ENCODE measurements at regions not wholly inside any gene's neighbourhood (a gene's known extent, or its start where the extent isn't known, plus 50 kb on each side); places are given as distances from the start of the nearest gene placed in this dataset.
"Not testable (repeated sequence)": the region's sequence is repeated elsewhere in the genome, so short reads cannot be mapped to it uniquely, and the experiment has no call there.

- TF ChIP-seq, protein P1, sequence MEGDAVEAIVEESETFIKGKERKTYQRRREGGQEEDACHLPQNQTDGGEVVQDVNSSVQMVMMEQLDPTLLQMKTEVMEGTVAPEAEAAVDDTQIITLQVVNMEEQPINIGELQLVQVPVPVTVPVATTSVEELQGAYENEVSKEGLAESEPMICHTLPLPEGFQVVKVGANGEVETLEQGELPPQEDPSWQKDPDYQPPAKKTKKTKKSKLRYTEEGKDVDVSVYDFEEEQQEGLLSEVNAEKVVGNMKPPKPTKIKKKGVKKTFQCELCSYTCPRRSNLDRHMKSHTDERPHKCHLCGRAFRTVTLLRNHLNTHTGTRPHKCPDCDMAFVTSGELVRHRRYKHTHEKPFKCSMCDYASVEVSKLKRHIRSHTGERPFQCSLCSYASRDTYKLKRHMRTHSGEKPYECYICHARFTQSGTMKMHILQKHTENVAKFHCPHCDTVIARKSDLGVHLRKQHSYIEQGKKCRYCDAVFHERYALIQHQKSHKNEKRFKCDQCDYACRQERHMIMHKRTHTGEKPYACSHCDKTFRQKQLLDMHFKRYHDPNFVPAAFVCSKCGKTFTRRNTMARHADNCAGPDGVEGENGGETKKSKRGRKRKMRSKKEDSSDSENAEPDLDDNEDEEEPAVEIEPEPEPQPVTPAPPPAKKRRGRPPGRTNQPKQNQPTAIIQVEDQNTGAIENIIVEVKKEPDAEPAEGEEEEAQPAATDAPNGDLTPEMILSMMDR (conservative IDR thresholded peaks at IDR 0.05): no peak
- H3K27ac ChIP-seq: no peak overlapping the region
These were observed 210.1 kb downstream of the MEX3B start for GRCh38 chr15:81835731-81836130.

DNA sequence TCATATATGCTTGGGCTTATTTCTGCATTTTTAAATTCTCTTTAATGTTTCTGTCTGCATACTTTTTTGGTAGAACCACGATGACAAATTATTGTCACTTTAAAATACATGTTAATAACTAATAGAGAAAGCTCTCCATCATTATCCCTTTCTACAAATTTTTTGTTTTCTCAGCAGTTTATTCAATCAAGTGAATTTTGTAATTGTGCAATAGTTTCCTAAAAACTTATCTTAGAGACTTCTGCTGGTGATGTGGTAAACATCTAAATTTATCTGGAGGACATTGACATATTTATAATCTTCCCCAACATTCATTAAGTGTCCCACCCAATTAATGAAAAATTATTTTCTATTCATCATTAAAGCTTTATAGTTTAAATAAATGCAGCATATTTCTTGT, 215.3 kb downstream of the MEX3B start:
- no peak overlapping the region for H3K27ac ChIP-seq
- TF ChIP-seq, protein P1 (conservative IDR thresholded peaks at IDR 0.05): no peak

DNA sequence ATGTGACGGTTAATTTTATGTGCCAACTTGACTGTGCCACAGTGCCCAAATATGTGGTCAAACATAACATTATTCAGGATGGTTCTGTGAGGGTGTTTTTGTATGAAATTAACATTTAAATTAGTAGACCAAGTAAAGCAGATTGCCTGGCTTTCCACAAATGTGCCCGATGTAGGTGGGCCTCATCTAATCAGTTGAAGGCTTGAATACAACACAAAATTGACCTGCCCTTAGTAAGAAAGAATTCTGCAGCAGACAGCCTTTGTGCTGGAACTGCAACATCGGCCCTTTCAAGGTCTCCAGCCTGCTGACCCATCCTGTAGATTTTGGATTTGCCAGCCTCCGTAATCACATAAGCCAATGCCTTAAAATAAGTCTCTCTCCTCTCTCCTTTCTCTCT, 215.9 kb downstream of the MEX3B start:
- TF ChIP-seq, protein P1 (conservative IDR thresholded peaks at IDR 0.05): no peak

DNA sequence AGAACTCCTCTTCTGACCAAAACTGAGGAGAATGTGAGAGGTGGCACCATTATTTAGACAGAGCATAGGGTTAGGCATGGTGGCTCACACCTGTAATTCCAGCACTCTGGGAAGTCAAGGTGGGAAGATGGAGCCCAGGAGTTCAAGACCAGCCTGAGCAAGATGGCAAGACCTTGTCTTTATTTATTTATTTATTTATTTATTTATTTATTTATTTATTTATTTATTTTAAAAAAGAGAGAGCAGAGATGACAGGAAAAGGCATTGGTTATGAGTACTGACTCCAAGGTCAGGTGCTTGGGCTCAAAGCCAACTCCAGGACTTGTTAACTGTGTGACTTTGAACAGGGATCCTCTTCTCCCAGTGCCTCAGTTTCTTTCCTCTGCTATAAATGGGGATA, 217.7 kb downstream of the MEX3B start:
- TF ChIP-seq, protein P1 (conservative IDR thresholded peaks at IDR 0.05): no peak
- H3K27ac ChIP-seq: no peak overlapping the region

More for the DNA sequence above, 215.9 kb downstream of the MEX3B start:
- no peak overlapping the region for H3K27ac ChIP-seq

DNA sequence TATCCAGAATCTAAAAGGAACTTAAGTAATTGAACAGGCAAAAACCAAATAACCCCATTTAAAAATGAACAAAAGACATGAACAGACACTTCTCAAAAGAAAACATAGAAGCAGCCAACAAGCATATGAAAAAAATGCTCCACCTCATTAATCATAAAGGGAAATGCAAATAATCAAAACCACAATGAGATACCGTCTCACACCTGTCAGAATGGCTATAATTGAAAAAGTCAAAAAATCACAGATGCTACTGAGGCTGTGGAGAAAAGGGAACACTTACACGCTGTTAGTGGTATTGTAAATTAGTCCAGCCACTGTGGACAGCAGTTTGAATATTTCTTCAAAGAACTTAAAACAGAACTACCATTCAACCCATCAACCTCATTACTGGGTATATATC, 220.7 kb downstream of the MEX3B start:
- H3K27ac ChIP-seq: no peak overlapping the region
- TF ChIP-seq, protein P1 (conservative IDR thresholded peaks at IDR 0.05): no peak

- not testable (repeated sequence) for H3K27ac ChIP-seq
These were observed 223.2 kb downstream of the MEX3B start for GRCh38 chr15:81822587-81822986.

GRCh38 chr15:81819924-81820635, 225.7 kb downstream of the MEX3B start:
- TF ChIP-seq, protein P1 (conservative IDR thresholded peaks at IDR 0.05): no peak
- no peak overlapping the region for H3K27ac ChIP-seq

GRCh38 chr15:81814882-81815455, 230.8 kb downstream of the MEX3B start:
- TF ChIP-seq, protein P1 (conservative IDR thresholded peaks at IDR 0.05): no peak

More at GRCh38 chr15:81814882-81815455, 230.8 kb downstream of the MEX3B start:
- no peak overlapping the region for H3K27ac ChIP-seq
